Chondrocyte (in vitro differentiated cells): ENCODE measurements at regions not wholly inside any gene's neighbourhood (a gene's known extent, or its start where the extent isn't known, plus 50 kb on each side); places are given as distances from the start of the nearest gene placed in this dataset.
A peak's percentile ranks its signal among the peaks of the same experiment; 100 is the strongest.

Experiments used
- DNase-seq: peaks from one replicate; pipeline ENCODE4 v3.0.0; 2021; ENCODE audit warnings: mixed read lengths, low spot score
- H3K27ac Mint-ChIP-seq: one replicate; pipeline ENCODE4 v1.8.0; 2021; ENCODE audit warnings: mild to moderate bottlenecking, moderate library complexity, mixed read lengths; ENCODE audit not compliant: unreplicated experiment
- H3K27me3 Mint-ChIP-seq: 2 replicates; pipeline ENCODE4 v1.8.0; 2021; ENCODE audit warnings: low read depth, mixed read lengths
- H3K36me3 Mint-ChIP-seq: 2 replicates; pipeline ENCODE4 v1.8.0; 2021; ENCODE audit warnings: low read depth, mixed read lengths
- H3K4me1 Mint-ChIP-seq: 2 replicates; pipeline ENCODE4 v1.8.0; 2021; ENCODE audit warnings: low read depth, mild to moderate bottlenecking, mixed read lengths
- H3K4me3 Mint-ChIP-seq: one replicate; pipeline ENCODE4 v1.8.0; 2021; ENCODE audit warnings: mild to moderate bottlenecking, moderate library complexity, mixed read lengths; ENCODE audit not compliant: unreplicated experiment
- H3K9me3 Mint-ChIP-seq: 2 replicates; pipeline ENCODE4 v1.8.0; 2021; ENCODE audit warnings: low read depth, mixed read lengths
- CTCF ChIP-seq: fragments of 200-600 bp; sonication (generic); IDR thresholded peaks from 2 replicates; pipeline ENCODE4 v1.5.0; 2021; ENCODE audit warnings: antibody characterized with exemption, mild to moderate bottlenecking, moderate library complexity

- H3K27me3 Mint-ChIP-seq: no peaks in the 10 kb centered on the region
- DNase-seq: no peak
- no peaks in the 10 kb centered on the region for H3K36me3 Mint-ChIP-seq
- H3K9me3 Mint-ChIP-seq: peaks cover 4% of the 10 kb centered on the region
- H3K4me3 Mint-ChIP-seq: peak overlapping the region; percentile 44
- no peaks in the 10 kb centered on the region for H3K4me1 Mint-ChIP-seq
- no peak for TF ChIP-seq CTCF
- no peak overlapping the region for H3K27ac Mint-ChIP-seq
Measured at GRCh38 chr6:9810286-9810685, 604.6 kb downstream of the TFAP2A start.

GRCh38 chr6:9806195-9806594 is 608.7 kb downstream of the TFAP2A start:
- H3K36me3 Mint-ChIP-seq: no peaks in the 10 kb centered on the region
- peaks cover 4% of the 10 kb centered on the region for H3K9me3 Mint-ChIP-seq
- H3K4me1 Mint-ChIP-seq: no peaks in the 10 kb centered on the region
- H3K27me3 Mint-ChIP-seq: no peaks in the 10 kb centered on the region
- no peak overlapping the region for H3K4me3 Mint-ChIP-seq
- no peak for DNase-seq
- no peak for TF ChIP-seq CTCF
- no peak overlapping the region for H3K27ac Mint-ChIP-seq

- H3K27ac Mint-ChIP-seq: no peak overlapping the region
- H3K4me1 Mint-ChIP-seq: no peaks in the 10 kb centered on the region
- no peaks in the 10 kb centered on the region for H3K27me3 Mint-ChIP-seq
- H3K9me3 Mint-ChIP-seq: peaks cover 11% of the 10 kb centered on the region
- no peaks in the 10 kb centered on the region for H3K36me3 Mint-ChIP-seq
- TF ChIP-seq CTCF: no peak
- DNase-seq: no peak
- no peak overlapping the region for H3K4me3 Mint-ChIP-seq
Measured at GRCh38 chr6:9801249-9801754, 613.6 kb downstream of the TFAP2A start.

- Mint-ChIP-seq H3K4me3 (no peak overlapping the region), H3K36me3 (no peaks in the 10 kb centered on the region), H3K4me1 (no peaks in the 10 kb centered on the region), H3K27ac (no peak overlapping the region), H3K27me3 (no peaks in the 10 kb centered on the region), H3K9me3 (peaks cover 7% of the 10 kb centered on the region)
- TF ChIP-seq CTCF: no peak
- DNase-seq: no peak
Measured at GRCh38 chr6:9799582-9799981, 615.3 kb downstream of the TFAP2A start.

- no peak for DNase-seq
- H3K4me3 Mint-ChIP-seq: no peak overlapping the region
- peaks cover 7% of the 10 kb centered on the region for H3K9me3 Mint-ChIP-seq
- H3K27ac Mint-ChIP-seq: no peak overlapping the region
- H3K36me3 Mint-ChIP-seq: no peaks in the 10 kb centered on the region
- H3K4me1 Mint-ChIP-seq: no peaks in the 10 kb centered on the region
- no peaks in the 10 kb centered on the region for H3K27me3 Mint-ChIP-seq
- TF ChIP-seq CTCF: no peak
Measured at GRCh38 chr6:9796827-9797226, 618.0 kb downstream of the TFAP2A start.
